NB4 (cell line): ENCODE measurements at regions not wholly inside any gene's neighbourhood (a gene's known extent, or its start where the extent isn't known, plus 50 kb on each side); places are given as distances from the start of the nearest gene placed in this dataset.
A peak's percentile ranks its signal among the peaks of the same experiment; 100 is the strongest.

Experiments used
- DNase-seq: peaks from one replicate; pipeline ENCODE4 v3.0.0; 2010; ENCODE audit warnings: low read depth
- H3K4me3 ChIP-seq: one replicate; pipeline ENCODE4 v1.5.1; 2011; ENCODE audit warnings: mild to moderate bottlenecking, low read depth, low read length, moderate library complexity
- MAX ChIP-seq: IDR thresholded peaks from 2 replicates; pipeline ENCODE4 v1.6.1; 2011; ENCODE audit warnings: low read depth, low read length
- MYC ChIP-seq: IDR thresholded peaks from 2 replicates; pipeline ENCODE4 v1.6.1; 2011; ENCODE audit warnings: low read depth, low read length
- POLR2A ChIP-seq: IDR thresholded peaks from 2 replicates; pipeline ENCODE4 v1.6.1; 2011; ENCODE audit warnings: mild to moderate bottlenecking; ENCODE audit not compliant: insufficient read length; ENCODE audit errors: extremely low read depth
- TF ChIP-seq, protein P1 (sequence below): IDR thresholded peaks from one replicate; pipeline ENCODE4 v1.5.1; 2012; ENCODE audit warnings: low read depth, low read length

GRCh38 chr2:48220501-48220900, 94.0 kb upstream of the FOXN2 start:
- DNase-seq, result no peak
- TF ChIP-seq MYC, result no peak
- TF ChIP-seq, protein P1, sequence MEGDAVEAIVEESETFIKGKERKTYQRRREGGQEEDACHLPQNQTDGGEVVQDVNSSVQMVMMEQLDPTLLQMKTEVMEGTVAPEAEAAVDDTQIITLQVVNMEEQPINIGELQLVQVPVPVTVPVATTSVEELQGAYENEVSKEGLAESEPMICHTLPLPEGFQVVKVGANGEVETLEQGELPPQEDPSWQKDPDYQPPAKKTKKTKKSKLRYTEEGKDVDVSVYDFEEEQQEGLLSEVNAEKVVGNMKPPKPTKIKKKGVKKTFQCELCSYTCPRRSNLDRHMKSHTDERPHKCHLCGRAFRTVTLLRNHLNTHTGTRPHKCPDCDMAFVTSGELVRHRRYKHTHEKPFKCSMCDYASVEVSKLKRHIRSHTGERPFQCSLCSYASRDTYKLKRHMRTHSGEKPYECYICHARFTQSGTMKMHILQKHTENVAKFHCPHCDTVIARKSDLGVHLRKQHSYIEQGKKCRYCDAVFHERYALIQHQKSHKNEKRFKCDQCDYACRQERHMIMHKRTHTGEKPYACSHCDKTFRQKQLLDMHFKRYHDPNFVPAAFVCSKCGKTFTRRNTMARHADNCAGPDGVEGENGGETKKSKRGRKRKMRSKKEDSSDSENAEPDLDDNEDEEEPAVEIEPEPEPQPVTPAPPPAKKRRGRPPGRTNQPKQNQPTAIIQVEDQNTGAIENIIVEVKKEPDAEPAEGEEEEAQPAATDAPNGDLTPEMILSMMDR, result no peak
- H3K4me3 ChIP-seq, result no peak overlapping the region

DNA sequence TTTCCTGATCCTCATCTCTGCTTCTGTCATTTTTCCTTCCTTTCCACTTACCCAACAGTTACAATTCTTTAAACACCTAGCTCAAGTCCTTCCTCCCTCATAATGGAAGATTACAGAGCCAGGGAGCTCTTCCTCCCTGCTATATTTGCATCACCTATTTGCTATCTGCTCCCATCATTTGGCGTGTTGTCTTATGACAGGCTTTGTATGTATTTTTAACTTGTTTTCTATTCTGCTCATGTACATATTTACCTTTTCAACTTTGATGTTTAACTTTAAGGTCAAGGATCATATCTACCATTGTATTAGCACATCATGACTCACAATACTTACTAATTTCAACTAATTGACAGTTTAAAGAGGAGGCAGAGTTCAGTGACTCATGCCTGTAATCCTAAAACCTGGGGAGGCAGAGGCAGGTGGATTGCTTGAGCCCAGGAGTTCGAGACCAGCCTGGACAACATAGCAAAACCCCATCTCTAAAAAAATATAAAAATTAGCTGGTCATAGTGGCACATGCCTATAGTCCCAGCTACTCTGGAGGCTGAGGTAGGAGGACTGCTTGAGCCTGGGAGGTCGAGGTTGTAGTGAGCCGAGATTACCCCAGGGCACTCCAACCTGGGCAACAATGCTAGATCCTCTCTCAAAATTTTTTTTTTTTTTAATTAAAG, 92.5 kb upstream of the FOXN2 start:
- no peak overlapping the region for H3K4me3 ChIP-seq
- TF ChIP-seq MAX (no peak), POLR2A (no peak), MYC (no peak)
- TF ChIP-seq, protein P1, result no peak
- peak; percentile 26 for DNase-seq

GRCh38 chr2:48227617-48228344, 86.7 kb upstream of the FOXN2 start:
- peak overlapping the region; percentile 4 for H3K4me3 ChIP-seq
- no peak for TF ChIP-seq MAX
- no peak for TF ChIP-seq MYC
- TF ChIP-seq, protein P1, result no peak
- TF ChIP-seq POLR2A, result no peak
- DNase-seq, result peak; percentile 87

GRCh38 chr2:48228345-48228684, 86.2 kb upstream of the FOXN2 start:
- peak; percentile 26 for DNase-seq
- H3K4me3 ChIP-seq, result no peak overlapping the region
- TF ChIP-seq, protein P1, result no peak
- TF ChIP-seq MAX (no peak), POLR2A (no peak), MYC (no peak)

GRCh38 chr2:48229063-48229462, 85.4 kb upstream of the FOXN2 start:
- TF ChIP-seq MAX, result no peak
- TF ChIP-seq, protein P1, result no peak
- no peak for DNase-seq
- H3K4me3 ChIP-seq, result no peak overlapping the region

GRCh38 chr2:48230834-48231233, 83.6 kb upstream of the FOXN2 start:
- TF ChIP-seq POLR2A (no peak), MAX (no peak), MYC (no peak)
- TF ChIP-seq, protein P1, result no peak
- H3K4me3 ChIP-seq, result no peak overlapping the region
- no peak for DNase-seq
